ENCODE measurements at regions not wholly inside any gene's neighbourhood (a gene's known extent, or its start where the extent isn't known, plus 50 kb on each side); places are given as distances from the start of the nearest gene placed in this dataset.

GRCh38 chr12:115632308-115632707 lies 645.2 kb downstream of the MED13L start:
- ChIA-PET CTCF (interaction anchor here (1.1 to 1.3 kb wide), 2 partner anchors 115 to 286 kb away, joined by 3 to 5 read pairs; no protein-coding TSS in a partner anchor), POLR2A (no interaction called here)
- TF ChIP-seq CTCF (IDR thresholded peaks at IDR 0.05; ENCODE audit: unreplicated experiment) = peak; percentile 46
- no peaks in the 10 kb centered on the region for H3K36me3 Mint-ChIP-seq (ENCODE audit: insufficient read depth, unreplicated experiment)
- intact Hi-C loops (cut with micrococcal nuclease) = loop anchor here (1.0 to 5.0 kb wide), 4 partner anchors 120 to 964 kb away; partner anchors contain the start of gene TBX3
- H3K27ac Mint-ChIP-seq (ENCODE audit: low read depth, unreplicated experiment) = no peak overlapping the region
- peak; percentile 38 for DNase-seq (ENCODE audit: unreplicated experiment)
- no peak overlapping the region for H3K4me3 Mint-ChIP-seq (ENCODE audit: unreplicated experiment)
- H3K4me1 Mint-ChIP-seq (ENCODE audit: insufficient read depth, unreplicated experiment) = peaks cover 10% of the 10 kb centered on the region
- no TSS peak for BruUV-seq (replicated peaks)
- no peaks in the 10 kb centered on the region for H3K27me3 Mint-ChIP-seq (ENCODE audit: insufficient read depth, unreplicated experiment)
- no peaks in the 10 kb centered on the region for H3K9me3 Mint-ChIP-seq (ENCODE audit: unreplicated experiment)

DNA sequence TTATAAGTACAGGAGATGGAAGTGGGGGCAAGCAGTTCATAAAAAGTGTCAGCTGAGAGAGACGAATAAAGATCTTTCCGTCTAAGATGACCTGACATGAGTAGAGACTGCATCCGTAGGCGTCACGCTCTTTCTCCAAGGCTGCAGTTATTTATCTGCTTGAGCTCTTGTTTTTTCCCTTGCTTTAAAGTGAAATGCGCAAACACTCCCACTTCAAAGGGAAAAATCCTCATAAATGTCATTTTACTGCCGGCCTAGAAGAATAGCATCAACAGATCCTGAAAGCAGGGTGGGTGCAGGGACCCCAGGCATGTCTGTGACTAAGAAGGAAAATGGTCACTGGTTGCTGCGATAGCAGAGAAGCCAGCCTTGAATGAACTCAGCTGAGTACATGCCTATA lies 647.4 kb downstream of the MED13L start:
- BruUV-seq (replicated peaks) = no TSS peak
- ChIA-PET CTCF (interaction anchor here (0.5 to 2.0 kb wide), 5 partner anchors 8 to 512 kb away, joined by 3 to 5 read pairs (median 3); no protein-coding TSS in a partner anchor), POLR2A (no interaction called here)
- no peak for DNase-seq (ENCODE audit: unreplicated experiment)
- H3K27ac Mint-ChIP-seq (ENCODE audit: low read depth, unreplicated experiment) = no peak overlapping the region
- H3K4me1 Mint-ChIP-seq (ENCODE audit: insufficient read depth, unreplicated experiment) = peaks cover 4% of the 10 kb centered on the region
- H3K4me3 Mint-ChIP-seq (ENCODE audit: unreplicated experiment) = no peak overlapping the region
- intact Hi-C loops (cut with micrococcal nuclease) = loop anchor here (5.0 kb wide), 1 partner anchor 287 kb away; no protein-coding TSS in a partner anchor
- H3K36me3 Mint-ChIP-seq (ENCODE audit: insufficient read depth, unreplicated experiment) = no peaks in the 10 kb centered on the region
- H3K9me3 Mint-ChIP-seq (ENCODE audit: unreplicated experiment) = no peaks in the 10 kb centered on the region
- H3K27me3 Mint-ChIP-seq (ENCODE audit: insufficient read depth, unreplicated experiment) = no peaks in the 10 kb centered on the region
- no peak for TF ChIP-seq CTCF (IDR thresholded peaks at IDR 0.05; ENCODE audit: unreplicated experiment)

- H3K4me1 Mint-ChIP-seq (ENCODE audit: insufficient read depth, unreplicated experiment) = no peaks in the 10 kb centered on the region
- H3K9me3 Mint-ChIP-seq (ENCODE audit: unreplicated experiment) = no peaks in the 10 kb centered on the region
- no peak for DNase-seq (ENCODE audit: unreplicated experiment)
- H3K27me3 Mint-ChIP-seq (ENCODE audit: insufficient read depth, unreplicated experiment) = peaks cover 12% of the 10 kb centered on the region
- ChIA-PET CTCF (no interaction called here), POLR2A (no interaction called here)
- H3K27ac Mint-ChIP-seq (ENCODE audit: low read depth, unreplicated experiment) = no peak overlapping the region
- no peaks in the 10 kb centered on the region for H3K36me3 Mint-ChIP-seq (ENCODE audit: insufficient read depth, unreplicated experiment)
- no peak overlapping the region for H3K4me3 Mint-ChIP-seq (ENCODE audit: unreplicated experiment)
- BruUV-seq (replicated peaks) = no TSS peak
- intact Hi-C loops (cut with micrococcal nuclease) = loop anchor here (1.0 kb wide), 1 partner anchor 127 kb away; no protein-coding TSS in a partner anchor
- TF ChIP-seq CTCF (IDR thresholded peaks at IDR 0.05; ENCODE audit: unreplicated experiment) = no peak
These were observed 651.3 kb downstream of the MED13L start for GRCh38 chr12:115626210-115626609.

DNA sequence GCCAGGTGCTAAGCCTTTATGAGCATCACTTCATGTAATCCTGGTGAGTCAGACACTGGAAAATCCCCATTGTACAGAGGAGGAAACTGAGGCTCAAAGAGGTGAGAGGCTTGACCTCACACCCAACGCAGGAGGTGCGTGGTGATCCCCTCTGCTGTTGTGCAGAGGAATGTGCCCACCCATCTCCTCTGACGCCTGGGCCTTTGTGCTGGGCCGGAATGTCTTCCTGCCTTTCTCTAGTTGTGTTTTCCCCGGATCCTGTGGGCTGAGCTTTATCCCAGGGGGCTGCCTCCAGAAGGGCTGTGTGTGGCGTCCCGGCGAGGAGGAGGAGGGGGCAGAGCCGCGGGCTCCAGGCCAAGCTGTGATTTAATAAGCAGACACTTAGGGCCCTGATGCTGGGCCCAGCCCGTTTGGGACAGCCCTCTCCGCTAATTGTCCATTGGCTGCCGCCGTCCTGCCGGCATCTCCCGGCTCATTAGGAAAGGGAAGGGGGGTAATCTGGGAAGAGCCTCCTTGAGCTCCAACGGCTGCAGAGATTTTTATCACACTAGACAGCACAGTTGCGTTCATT lies 653.6 kb downstream of the MED13L start:
- Mint-ChIP-seq H3K27ac (ENCODE audit: low read depth, unreplicated experiment) (no peak overlapping the region), H3K4me3 (ENCODE audit: unreplicated experiment) (no peak overlapping the region), H3K4me1 (ENCODE audit: insufficient read depth, unreplicated experiment) (no peaks in the 10 kb centered on the region), H3K27me3 (ENCODE audit: insufficient read depth, unreplicated experiment) (peaks cover 21% of the 10 kb centered on the region), H3K9me3 (ENCODE audit: unreplicated experiment) (no peaks in the 10 kb centered on the region), H3K36me3 (ENCODE audit: insufficient read depth, unreplicated experiment) (no peaks in the 10 kb centered on the region)
- DNase-seq (ENCODE audit: unreplicated experiment) = no peak
- intact Hi-C loops (cut with micrococcal nuclease) = no loop called here
- ChIA-PET CTCF (interaction anchor here (0.6 to 1.5 kb wide), 4 partner anchors 130 to 1711 kb away, joined by 3 to 6 read pairs (median 4); no protein-coding TSS in a partner anchor), POLR2A (interaction anchor here (0.7 to 0.8 kb wide), 2 partner anchors 38 to 943 kb away, joined by 3 read pairs; no protein-coding TSS in a partner anchor)
- TF ChIP-seq CTCF (IDR thresholded peaks at IDR 0.05; ENCODE audit: unreplicated experiment) = no peak
- BruUV-seq (replicated peaks) = no TSS peak
